D341Med (cell line): ENCODE measurements at regions not wholly inside any gene's neighbourhood (a gene's known extent, or its start where the extent isn't known, plus 50 kb on each side); places are given as distances from the start of the nearest gene placed in this dataset.

Source experiments
- DNase-seq: peaks from one replicate; pipeline ENCODE4 v3.0.0; 2012; ENCODE audit warnings: low spot score

- DNase-seq = no peak
Measured at GRCh38 chr17:17417718-17418181, 59.0 kb upstream of the MED9 start.

- DNase-seq = no peak
Measured at GRCh38 chr17:17419166-17419565, 57.6 kb upstream of the MED9 start.

- DNase-seq = no peak
Measured at GRCh38 chr17:17419631-17420030, 57.2 kb upstream of the MED9 start.

- no peak for DNase-seq
Measured at GRCh38 chr17:17420082-17420481, 56.7 kb upstream of the MED9 start.

GRCh38 chr17:17420561-17421269, 56.1 kb upstream of the MED9 start:
- no peak for DNase-seq

GRCh38 chr17:17421346-17422216, 55.2 kb upstream of the MED9 start:
- DNase-seq = no peak

GRCh38 chr17:17422217-17422610, 54.6 kb upstream of the MED9 start:
- no peak for DNase-seq

GRCh38 chr17:17422641-17423040, 54.2 kb upstream of the MED9 start:
- no peak for DNase-seq

- no peak for DNase-seq
Measured at GRCh38 chr17:17423656-17424055, 53.1 kb upstream of the MED9 start.

- DNase-seq = no peak
Measured at GRCh38 chr17:17424552-17424951, 52.2 kb upstream of the MED9 start.

- DNase-seq = no peak
Measured at GRCh38 chr17:17425005-17425404, 51.8 kb upstream of the MED9 start.

GRCh38 chr17:17425591-17425990, 51.2 kb upstream of the MED9 start:
- no peak for DNase-seq

- DNase-seq = no peak
Measured at GRCh38 chr17:17426184-17426583, 50.6 kb upstream of the MED9 start.
